ENCODE measurements at regions not wholly inside any gene's neighbourhood (a gene's known extent, or its start where the extent isn't known, plus 50 kb on each side); places are given as distances from the start of the nearest gene placed in this dataset.

DNA sequence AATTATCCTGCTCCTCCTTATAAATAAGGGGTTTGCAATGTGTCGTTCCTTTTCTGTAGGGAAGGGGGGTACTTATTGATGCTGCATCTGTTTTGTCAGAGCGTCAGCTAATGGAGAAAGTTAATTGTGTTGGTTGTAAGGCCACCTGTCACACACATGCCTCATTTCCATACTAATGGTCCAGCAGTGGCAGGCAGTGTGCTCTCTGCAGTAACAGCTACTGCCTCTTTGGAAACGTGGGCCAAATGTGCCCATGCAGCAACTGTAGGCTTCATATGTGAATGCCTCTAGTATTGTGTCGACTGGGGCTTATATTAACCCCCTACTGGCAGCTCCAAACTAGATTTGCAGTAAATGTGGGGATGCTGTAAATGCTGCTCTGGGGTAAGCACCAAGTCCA, 56.3 kb upstream of the OLIG3 start:
- TF ChIP-seq TAF1 (IDR thresholded peaks at IDR 0.05; ENCODE audit: borderline replicate concordance, low read depth, low read length) (no peak), POLR2A (IDR thresholded peaks at IDR 0.05; ENCODE audit: low read depth, low read length) (no peak)
